SK-N-SH (cell line): ENCODE measurements at regions not wholly inside any gene's neighbourhood (a gene's known extent, or its start where the extent isn't known, plus 50 kb on each side); places are given as distances from the start of the nearest gene placed in this dataset.

Experiments used
- CTCF ChIA-PET: fragments of 300-600, 350-600 bp; formaldehyde crosslinking; extraction: SDS; loops from one replicate; lab custom pipeline; 2021; lab: Yijun Ruan, JAX
- POLR2A ChIA-PET: fragments of 350-600 bp; sonication (Branson Sonifier 250); formaldehyde crosslinking; extraction: SDS; loops from one replicate; lab custom pipeline; 2020; ENCODE audit warnings: antibody characterized with exemption, inconsistent platforms; lab: Yijun Ruan, JAX
- DNase-seq: peaks from one replicate; pipeline ENCODE4 v3.0.0; 2012
- H2AFZ ChIP-seq: fragments of 200-600 bp; sonication (generic); 2 replicates; pipeline ENCODE4 v1.8.1; 2016; ENCODE audit warnings: antibody characterized with exemption, mild to moderate bottlenecking, low read depth
- H3F3A ChIP-seq: fragments of 200-600 bp; sonication (generic); replicated peaks from 2 replicates; pipeline ENCODE3; 2016; ENCODE audit warnings: antibody characterized with exemption, mild to moderate bottlenecking; ENCODE audit not compliant: insufficient read depth
- H3K27ac ChIP-seq, 2 experiments: fragments of 200-500 bp in 1 of 2; fragments of 200-600 bp in 1 of 2; sonication (Bioruptor generic) in 1 of 2; sonication (generic), shearing (Covaris generic) in 1 of 2; 2 replicates each; pipeline versions ENCODE4 v1.5.1 to v1.6.1; 2014 to 2016; ENCODE audit warnings: low read depth in 2 of 2, inconsistent platforms in 1 of 2, low read length in 1 of 2, mild to moderate bottlenecking in 1 of 2, mixed read lengths in 1 of 2
- H3K27me3 ChIP-seq: fragments of 200-600 bp; sonication (generic), shearing (Covaris generic); 2 replicates; pipeline ENCODE4 v1.6.1; 2016; ENCODE audit warnings: mixed run types; ENCODE audit not compliant: insufficient read depth
- H3K36me3 ChIP-seq, 2 experiments: fragments of 200-500 bp in 1 of 2; fragments of 200-600 bp in 1 of 2; sonication (Bioruptor generic) in 1 of 2; sonication (generic) in 1 of 2; replicated peaks in 1 of 2; 2 replicates each; pipeline versions ENCODE3 to v1.5.1; 2014 to 2016; ENCODE audit warnings: low read length in 1 of 2, mild to moderate bottlenecking in 1 of 2; ENCODE audit not compliant: insufficient read depth in 2 of 2, control insufficient read depth in 1 of 2
- H3K4me1 ChIP-seq, 2 experiments: fragments of 200-500 bp in 1 of 2; fragments of 200-600 bp in 1 of 2; sonication (Bioruptor generic) in 1 of 2; sonication (generic), shearing (Covaris generic) in 1 of 2; 2 replicates each; pipeline versions ENCODE4 v1.5.1 to v1.6.1; 2014 to 2016; ENCODE audit warnings: low read depth in 1 of 2, low read length in 1 of 2, mixed run types in 1 of 2; ENCODE audit not compliant: insufficient read depth in 2 of 2, control insufficient read depth in 1 of 2
- H3K4me2 ChIP-seq: fragments of 200-600 bp; sonication (generic), shearing (Covaris generic); 2 replicates; pipeline ENCODE4 v1.6.1; 2017; ENCODE audit warnings: mixed run types
- H3K4me3 ChIP-seq, 2 experiments: fragments of 200-500 bp in 1 of 2; fragments of 200-600 bp in 1 of 2; sonication (Bioruptor generic) in 1 of 2; sonication (generic), shearing (Covaris generic) in 1 of 2; 2 replicates each; pipeline versions ENCODE4 v1.5.1 to v1.8.1; 2014 to 2016; ENCODE audit warnings: low read depth in 2 of 2, inconsistent platforms in 1 of 2, low read length in 1 of 2, mild to moderate bottlenecking in 1 of 2, mixed read lengths in 1 of 2, moderate library complexity in 1 of 2
- H3K79me2 ChIP-seq: fragments of 200-600 bp; sonication (generic); 2 replicates; pipeline ENCODE4 v1.8.1; 2017; ENCODE audit warnings: mild to moderate bottlenecking; ENCODE audit not compliant: insufficient read depth
- H3K9ac ChIP-seq: fragments of 200-600 bp; sonication (generic); 2 replicates; pipeline ENCODE4 v1.6.1; 2017; ENCODE audit warnings: mixed run types
- H3K9me2 ChIP-seq: fragments of 200-600 bp; sonication (generic); 2 replicates; pipeline ENCODE4 v1.6.1; 2017; ENCODE audit warnings: mixed run types
- H3K9me3 ChIP-seq: fragments of 200-600 bp; sonication (generic); 2 replicates; pipeline ENCODE4 v1.6.1; 2017; ENCODE audit warnings: mixed run types, mild to moderate bottlenecking, moderate library complexity
- H4K20me1 ChIP-seq: fragments of 200-600 bp; sonication (generic); 2 replicates; pipeline ENCODE4 v1.6.1; 2017; ENCODE audit warnings: mild to moderate bottlenecking, mixed run types; ENCODE audit not compliant: insufficient read depth
- ELF1 ChIP-seq: IDR thresholded peaks from 2 replicates; pipeline ENCODE4 v1.4.0; 2012
- EP300 ChIP-seq, 2 experiments: IDR thresholded peaks; 2 replicates each; pipeline versions ENCODE4 v1.4.0 to v1.6.1; 2012; ENCODE audit warnings: borderline replicate concordance in 1 of 2, low read depth in 1 of 2, low read length in 1 of 2
- EZH2phosphoT487 ChIP-seq: fragments of 200-600 bp; sonication (generic); IDR thresholded peaks from 2 replicates; pipeline ENCODE4 v1.6.1; 2017; ENCODE audit warnings: low read depth, mixed run types, mild to moderate bottlenecking, antibody characterized with exemption, moderate library complexity, borderline replicate concordance
- FOSL2 ChIP-seq: IDR thresholded peaks from 2 replicates; pipeline ENCODE4 v1.4.0; 2012; ENCODE audit warnings: low read depth, mild to moderate bottlenecking, moderate library complexity, borderline replicate concordance
- FOXM1 ChIP-seq: IDR thresholded peaks from 2 replicates; pipeline ENCODE4 v1.4.0; 2012; ENCODE audit warnings: low read depth, mild to moderate bottlenecking
- GABPA ChIP-seq: IDR thresholded peaks from 2 replicates; pipeline ENCODE4 v1.4.0; 2012; ENCODE audit warnings: low read depth, mild to moderate bottlenecking
- GATA2 ChIP-seq: sonication (generic); formaldehyde crosslinking; IDR thresholded peaks from 2 replicates; pipeline ENCODE4 v1.5.0; 2020; ENCODE audit warnings: mild to moderate bottlenecking, missing genetic modification reagents
- MEF2A ChIP-seq: IDR thresholded peaks from 2 replicates; pipeline ENCODE4 v1.4.0; 2012; ENCODE audit warnings: low read depth, borderline replicate concordance
- NFIC ChIP-seq: IDR thresholded peaks from 2 replicates; pipeline ENCODE4 v1.4.0; 2012; ENCODE audit warnings: borderline replicate concordance
- PBX3 ChIP-seq: IDR thresholded peaks from 2 replicates; pipeline ENCODE4; 2012
- RAD21 ChIP-seq: IDR thresholded peaks from 2 replicates; pipeline ENCODE4 v1.6.1; 2012; ENCODE audit warnings: mild to moderate bottlenecking, low read length
- REST ChIP-seq: IDR thresholded peaks from 2 replicates; pipeline ENCODE4 v1.6.1; 2012; ENCODE audit warnings: mild to moderate bottlenecking, low read depth, low read length, moderate library complexity
- RFX5 ChIP-seq: IDR thresholded peaks from 2 replicates; pipeline ENCODE4 v1.6.1; 2012; ENCODE audit warnings: mild to moderate bottlenecking, improper control_type of control experiment, low read length
- RXRA ChIP-seq: IDR thresholded peaks from 2 replicates; pipeline ENCODE4 v1.4.0; 2012; ENCODE audit warnings: low read depth, mild to moderate bottlenecking, borderline replicate concordance
- TAF1 ChIP-seq: IDR thresholded peaks from 2 replicates; pipeline ENCODE4 v1.6.1; 2012; ENCODE audit warnings: low read depth, mild to moderate bottlenecking, low read length, moderate library complexity, borderline replicate concordance
- TCF12 ChIP-seq: IDR thresholded peaks from 2 replicates; pipeline ENCODE4 v1.4.0; 2012
- TEAD4 ChIP-seq: IDR thresholded peaks from 2 replicates; pipeline ENCODE4 v1.4.0; 2012; ENCODE audit warnings: mild to moderate bottlenecking, borderline replicate concordance; ENCODE audit not compliant: insufficient read depth
- YY1 ChIP-seq: IDR thresholded peaks from 2 replicates; pipeline ENCODE4 v1.4.0; 2012; ENCODE audit warnings: low read depth, mild to moderate bottlenecking
- WGBS: methylation state at CpG from one replicate; pipeline ENCODE4 v1.1.6; 2017; ENCODE audit warnings: low lambda C conversion rate; 5-methylcytosine and 5-hydroxymethylcytosine counted together
- TF ChIP-seq, protein P1 (sequence below): IDR thresholded peaks from 2 replicates; pipeline ENCODE4 v1.4.0; 2012; ENCODE audit warnings: low read depth
- TF ChIP-seq, protein P2 (sequence below): fragments of 150-350 bp; IDR thresholded peaks from 2 replicates; pipeline ENCODE4 v1.6.1; 2016; ENCODE audit warnings: mild to moderate bottlenecking, low read depth, low read length
- TF ChIP-seq, protein P3 (sequence below): fragments of 150-350 bp; IDR thresholded peaks from 2 replicates; pipeline ENCODE4 v1.6.1; 2017; ENCODE audit warnings: antibody characterized with exemption, low read length, low read depth, borderline replicate concordance

DNA sequence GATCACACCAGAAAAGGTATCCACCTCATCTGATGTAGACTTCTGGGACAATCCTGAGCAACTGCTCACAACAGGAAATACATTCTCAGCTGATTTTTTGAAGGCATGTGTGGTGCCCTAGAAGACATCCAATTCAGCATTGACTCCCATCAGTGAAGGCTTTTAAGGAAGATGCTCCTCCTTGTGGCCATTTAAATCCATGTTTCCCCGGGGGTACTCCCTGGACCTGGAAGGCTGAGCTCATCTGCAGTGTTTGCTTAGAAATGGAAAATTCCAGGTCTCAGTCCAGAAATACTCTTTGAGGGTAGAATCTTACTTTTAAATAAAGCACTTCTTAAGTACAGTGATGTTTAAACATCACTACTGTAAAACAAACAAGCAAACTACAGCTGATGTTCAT, 195.5 kb upstream of the PDE10A start:
- H3K79me2 ChIP-seq: no peaks in the 10 kb centered on the region
- no peaks in the 10 kb centered on the region for H3K27me3 ChIP-seq
- WGBS: 7% methylated on average over 1 of the region's 1 CpG
- no peak overlapping the region for H3K27ac ChIP-seq
- H3K4me1 ChIP-seq: no peaks in the 10 kb centered on the region
- no peaks in the 10 kb centered on the region for H3K9me3 ChIP-seq
- H3F3A ChIP-seq: no peaks in the 10 kb centered on the region
- POLR2A ChIA-PET: no interaction called here
- H3K9me2 ChIP-seq: no peaks in the 10 kb centered on the region
- no peaks in the 10 kb centered on the region for H4K20me1 ChIP-seq
- no peak overlapping the region for H3K4me3 ChIP-seq
- no peak overlapping the region for H3K9ac ChIP-seq
- H3K4me2 ChIP-seq: no peak overlapping the region
- DNase-seq: no peak
- H3K36me3 ChIP-seq: no peaks in the 10 kb centered on the region
- CTCF ChIA-PET: interaction anchor here (1.1 to 3.5 kb wide), 3 partner anchors 8 to 26 kb away, joined by 3 to 24 read pairs (median 15); no protein-coding TSS in a partner anchor
- no peak overlapping the region for H2AFZ ChIP-seq
- TF ChIP-seq TAF1 (no peak), RXRA (no peak), FOXM1 (no peak)
- TF ChIP-seq, protein P1, sequence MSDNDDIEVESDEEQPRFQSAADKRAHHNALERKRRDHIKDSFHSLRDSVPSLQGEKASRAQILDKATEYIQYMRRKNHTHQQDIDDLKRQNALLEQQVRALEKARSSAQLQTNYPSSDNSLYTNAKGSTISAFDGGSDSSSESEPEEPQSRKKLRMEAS: no peak

DNA sequence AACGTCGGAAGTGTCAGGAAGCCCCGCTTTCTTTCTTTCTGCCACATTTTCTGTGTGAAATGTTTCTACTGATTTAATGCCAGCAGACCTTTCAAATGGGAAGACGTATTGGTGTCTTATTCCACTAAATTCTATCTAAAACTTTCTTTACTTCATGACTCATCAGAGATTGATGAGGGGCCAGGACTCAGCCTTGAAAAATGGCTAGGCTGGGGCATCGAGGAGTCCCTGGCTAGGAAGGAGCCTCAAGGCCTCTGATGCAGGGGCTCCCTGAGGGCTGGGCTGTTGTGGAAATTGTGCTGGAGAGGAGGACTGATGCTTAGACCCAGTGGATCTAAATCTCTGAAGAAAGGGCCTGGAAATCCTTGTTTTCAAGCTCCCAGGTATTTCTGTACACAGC, 192.8 kb upstream of the PDE10A start:
- Histone ChIP-seq H4K20me1 (no peaks in the 10 kb centered on the region), H3K9me2 (no peaks in the 10 kb centered on the region), H3K4me2 (no peak overlapping the region), H3K79me2 (no peaks in the 10 kb centered on the region), H3K27ac (no peak overlapping the region), H3K27me3 (no peaks in the 10 kb centered on the region), H3K9ac (no peak overlapping the region), H3K36me3 (no peaks in the 10 kb centered on the region), H2AFZ (no peak overlapping the region), H3K9me3 (no peaks in the 10 kb centered on the region), H3K4me3 (no peak overlapping the region), H3F3A (no peaks in the 10 kb centered on the region), H3K4me1 (no peaks in the 10 kb centered on the region)
- POLR2A ChIA-PET: no interaction called here
- 58% methylated on average over 5 of the region's 5 CpGs for WGBS
- CTCF ChIA-PET: interaction anchor here (1.1 to 3.5 kb wide), 2 partner anchors 251 to 416 kb away, joined by 4 to 17 read pairs; no protein-coding TSS in a partner anchor
- DNase-seq: no peak
- TF ChIP-seq REST (no peak), ELF1 (no peak), GABPA (no peak), MEF2A (no peak), GATA2 (CRISPR knock-in tag) (no peak), PBX3 (no peak), EZH2phosphoT487 (no peak), TEAD4 (no peak), TCF12 (no peak), RAD21 (no peak), NFIC (no peak), FOSL2 (no peak), RFX5 (no peak), YY1 (no peak), EP300 (IDR thresholded peaks at IDR 0.05; ENCODE audit: borderline replicate concordance in 1 of 2, low read depth in 1 of 2, low read length in 1 of 2) (no peak)
- TF ChIP-seq, protein P2, sequence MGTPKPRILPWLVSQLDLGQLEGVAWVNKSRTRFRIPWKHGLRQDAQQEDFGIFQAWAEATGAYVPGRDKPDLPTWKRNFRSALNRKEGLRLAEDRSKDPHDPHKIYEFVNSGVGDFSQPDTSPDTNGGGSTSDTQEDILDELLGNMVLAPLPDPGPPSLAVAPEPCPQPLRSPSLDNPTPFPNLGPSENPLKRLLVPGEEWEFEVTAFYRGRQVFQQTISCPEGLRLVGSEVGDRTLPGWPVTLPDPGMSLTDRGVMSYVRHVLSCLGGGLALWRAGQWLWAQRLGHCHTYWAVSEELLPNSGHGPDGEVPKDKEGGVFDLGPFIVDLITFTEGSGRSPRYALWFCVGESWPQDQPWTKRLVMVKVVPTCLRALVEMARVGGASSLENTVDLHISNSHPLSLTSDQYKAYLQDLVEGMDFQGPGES: no peak
- TF ChIP-seq, protein P3, sequence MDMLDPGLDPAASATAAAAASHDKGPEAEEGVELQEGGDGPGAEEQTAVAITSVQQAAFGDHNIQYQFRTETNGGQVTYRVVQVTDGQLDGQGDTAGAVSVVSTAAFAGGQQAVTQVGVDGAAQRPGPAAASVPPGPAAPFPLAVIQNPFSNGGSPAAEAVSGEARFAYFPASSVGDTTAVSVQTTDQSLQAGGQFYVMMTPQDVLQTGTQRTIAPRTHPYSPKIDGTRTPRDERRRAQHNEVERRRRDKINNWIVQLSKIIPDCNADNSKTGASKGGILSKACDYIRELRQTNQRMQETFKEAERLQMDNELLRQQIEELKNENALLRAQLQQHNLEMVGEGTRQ: no peak
- TF ChIP-seq, all 33 proteins: peak for 0
